Common myeloid progenitor, CD34-positive (primary cell): ENCODE measurements at regions not wholly inside any gene's neighbourhood (a gene's known extent, or its start where the extent isn't known, plus 50 kb on each side); places are given as distances from the start of the nearest gene placed in this dataset.
"Not testable (repeated sequence)": the region's sequence is repeated elsewhere in the genome, so short reads cannot be mapped to it uniquely, and the experiment has no call there.

ENCODE experiments used
- CTCF ChIA-PET: fragments of 350-600 bp; sonication (Branson Sonifier 250); formaldehyde crosslinking; loops from one replicate; lab custom pipeline; 2021; ENCODE audit warnings: antibody characterized with exemption; lab: Charles Lee
- POLR2A ChIA-PET: fragments of 350-600 bp; sonication (Branson Sonifier 250); formaldehyde crosslinking; loops from one replicate; lab custom pipeline; 2021; ENCODE audit warnings: antibody characterized with exemption; lab: Charles Lee
- DNase-seq, 3 donors: peaks; one replicate each; pipeline versions ENCODE4 v3.0.0 to v3.0.0-alpha.2; 2013
- H3K27ac ChIP-seq, 2 experiments: 1 replicate in 1 of 2; 2 replicates in 1 of 2; pipeline ENCODE4 v1.7.0; 2013; ENCODE audit warnings: inconsistent platforms in 2 of 2, low read length in 2 of 2, mild to moderate bottlenecking in 2 of 2, low read depth in 1 of 2, moderate library complexity in 1 of 2; ENCODE audit not compliant: severe bottlenecking in 2 of 2, insufficient read depth in 1 of 2, poor library complexity in 1 of 2
- H3K27me3 ChIP-seq, 5 experiments: replicated peaks in 2 of 5; 1 replicate in 3 of 5; 2 replicates in 2 of 5; pipeline versions ENCODE4 v1.6.1 to v1.7.0; 2013; ENCODE audit warnings: low read length in 4 of 5, mild to moderate bottlenecking in 2 of 5, moderate library complexity in 2 of 5, inconsistent platforms in 1 of 5; ENCODE audit not compliant: insufficient read depth in 5 of 5, control insufficient read depth in 4 of 5
- H3K36me3 ChIP-seq, 4 experiments: 1 replicate in 2 of 4; 2 replicates in 2 of 4; pipeline versions ENCODE4 v1.6.1 to v1.7.0; 2013; ENCODE audit warnings: low read length in 3 of 4, control low read depth in 1 of 4, mild to moderate bottlenecking in 1 of 4; ENCODE audit not compliant: control insufficient read depth in 4 of 4, insufficient read depth in 4 of 4
- H3K4me1 ChIP-seq, 4 experiments: 1 replicate in 3 of 4; 2 replicates in 1 of 4; pipeline versions ENCODE4 v1.6.1 to v1.7.1; 2013; ENCODE audit warnings: low read length in 3 of 4, mild to moderate bottlenecking in 3 of 4, control low read depth in 1 of 4, inconsistent platforms in 1 of 4, moderate library complexity in 1 of 4; ENCODE audit not compliant: control insufficient read depth in 4 of 4, insufficient read depth in 4 of 4; ENCODE audit errors: control extremely low read depth in 1 of 4
- H3K4me3 ChIP-seq, 7 experiments: 1 replicate in 4 of 7; 2 replicates in 3 of 7; pipeline versions ENCODE4 v1.5.1 to v1.7.0; 2013; ENCODE audit warnings: mild to moderate bottlenecking in 7 of 7, low read length in 6 of 7, moderate library complexity in 6 of 7, inconsistent platforms in 2 of 7, low read depth in 2 of 7, control low read depth in 1 of 7; ENCODE audit not compliant: insufficient read depth in 4 of 7, control insufficient read depth in 1 of 7; ENCODE audit errors: extremely low read depth in 1 of 7
- H3K9me3 ChIP-seq, 5 experiments: 1 replicate in 4 of 5; 2 replicates in 1 of 5; pipeline versions ENCODE4 v1.6.1 to v1.7.1; 2013; ENCODE audit warnings: low read length in 4 of 5, mild to moderate bottlenecking in 2 of 5, inconsistent platforms in 1 of 5, low read depth in 1 of 5, moderate library complexity in 1 of 5; ENCODE audit not compliant: control insufficient read depth in 4 of 5, insufficient read depth in 2 of 5; ENCODE audit errors: control extremely low read depth in 1 of 5
- WGBS: methylation state at CpG from one replicate; pipeline ENCODE4 v1.1.5; 2013; ENCODE audit not compliant: insufficient coverage; 5-methylcytosine and 5-hydroxymethylcytosine counted together

DNA sequence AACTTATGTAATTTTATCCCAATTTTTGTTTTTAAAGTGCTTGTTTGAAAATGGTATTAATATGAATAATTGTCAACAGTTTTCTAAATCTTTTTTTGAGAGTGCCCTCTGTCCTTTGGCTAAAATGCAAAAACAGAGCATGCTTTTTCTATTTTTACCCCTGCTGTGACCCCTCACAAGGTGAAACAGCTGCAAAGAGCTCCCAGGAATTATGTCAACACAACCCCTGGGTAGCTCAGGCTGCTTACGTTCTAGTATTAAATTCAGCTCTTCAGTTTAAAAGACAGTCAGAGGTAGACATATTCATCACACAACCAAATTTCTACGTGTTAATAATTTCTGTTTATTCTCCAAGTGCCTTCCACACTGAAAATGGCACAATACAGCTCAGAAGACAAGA, 367.5 kb downstream of the PRDM5 start:
- Histone ChIP-seq H3K4me1 (no peaks in the 10 kb centered on the region), H3K4me3 (no peak overlapping the region), H3K36me3 (no peaks in the 10 kb centered on the region), H3K27ac (no peak overlapping the region), H3K27me3 (no peaks in the 10 kb centered on the region), H3K9me3 (no peaks in the 10 kb centered on the region)
- CTCF ChIA-PET = no interaction called here
- DNase-seq = no peak
- WGBS = no CpG with 5 or more reads among the region's 2 CpGs
- POLR2A ChIA-PET = no interaction called here

DNA sequence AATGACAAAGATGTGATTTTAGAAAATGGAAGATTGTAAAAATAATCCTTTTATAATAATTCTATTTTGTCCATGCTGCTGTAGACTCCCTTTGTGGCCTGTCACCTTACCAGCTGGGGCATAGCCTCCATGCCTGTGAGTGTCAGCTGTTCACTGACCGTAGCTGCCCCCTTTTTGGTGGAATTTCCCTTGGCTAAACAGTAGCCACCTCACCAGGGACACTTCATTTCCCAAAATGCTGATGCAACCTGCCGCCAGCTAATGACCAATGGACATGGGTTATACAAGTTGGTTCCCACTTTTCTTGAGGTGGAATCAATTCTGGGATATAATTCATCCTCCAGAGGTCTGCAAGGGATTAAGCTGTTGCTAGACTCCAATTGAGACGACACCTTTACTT, 368.4 kb downstream of the PRDM5 start:
- POLR2A ChIA-PET = no interaction called here
- no peak overlapping the region for H3K27ac ChIP-seq
- 77% methylated on average over 3 of the region's 3 CpGs for WGBS

DNA sequence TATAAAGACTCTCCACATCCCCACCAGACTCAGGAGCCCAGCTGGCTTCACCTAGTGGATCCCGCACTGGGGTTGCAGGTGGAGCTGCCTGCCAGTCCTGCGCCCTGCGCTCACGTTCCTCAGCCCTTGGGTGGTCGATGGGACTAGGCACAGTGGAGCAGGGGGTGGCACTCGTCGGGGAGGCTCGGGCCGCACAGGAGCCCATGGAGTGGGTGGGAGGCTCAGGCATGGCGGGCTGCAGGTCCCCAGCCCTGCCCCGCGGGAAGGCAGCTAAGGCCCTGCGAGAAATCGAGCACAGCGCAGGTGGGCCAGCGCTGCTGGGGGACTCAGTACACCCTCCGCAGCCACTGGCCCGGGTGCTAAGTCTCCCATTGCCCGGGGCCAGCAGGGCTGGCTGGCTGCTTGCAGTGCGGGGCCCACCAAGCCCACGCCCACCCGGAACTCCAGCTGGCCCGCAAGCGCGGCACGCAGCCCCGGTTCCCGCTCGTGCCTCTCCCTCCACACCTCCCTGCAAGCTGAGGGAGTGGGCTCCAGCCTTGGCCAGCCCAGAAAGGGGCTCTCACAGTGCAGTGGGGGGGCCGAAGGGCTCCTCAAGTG, 371.8 kb downstream of the PRDM5 start:
- CTCF ChIA-PET, H3K4me1 ChIP-seq, POLR2A ChIA-PET, H3K27ac ChIP-seq, H3K4me3 ChIP-seq, DNase-seq, H3K9me3 ChIP-seq, H3K36me3 ChIP-seq, H3K27me3 ChIP-seq: not testable (repeated sequence)
- WGBS = 97% methylated on average over 15 of the region's 30 CpGs

More for the DNA sequence above, 368.4 kb downstream of the PRDM5 start:
- CTCF ChIA-PET = no interaction called here
- no peaks in the 10 kb centered on the region for H3K9me3 ChIP-seq
- no peaks in the 10 kb centered on the region for H3K4me1 ChIP-seq
- H3K36me3 ChIP-seq = no peaks in the 10 kb centered on the region
- no peaks in the 10 kb centered on the region for H3K27me3 ChIP-seq
- DNase-seq = no peak
- no peak overlapping the region for H3K4me3 ChIP-seq

DNA sequence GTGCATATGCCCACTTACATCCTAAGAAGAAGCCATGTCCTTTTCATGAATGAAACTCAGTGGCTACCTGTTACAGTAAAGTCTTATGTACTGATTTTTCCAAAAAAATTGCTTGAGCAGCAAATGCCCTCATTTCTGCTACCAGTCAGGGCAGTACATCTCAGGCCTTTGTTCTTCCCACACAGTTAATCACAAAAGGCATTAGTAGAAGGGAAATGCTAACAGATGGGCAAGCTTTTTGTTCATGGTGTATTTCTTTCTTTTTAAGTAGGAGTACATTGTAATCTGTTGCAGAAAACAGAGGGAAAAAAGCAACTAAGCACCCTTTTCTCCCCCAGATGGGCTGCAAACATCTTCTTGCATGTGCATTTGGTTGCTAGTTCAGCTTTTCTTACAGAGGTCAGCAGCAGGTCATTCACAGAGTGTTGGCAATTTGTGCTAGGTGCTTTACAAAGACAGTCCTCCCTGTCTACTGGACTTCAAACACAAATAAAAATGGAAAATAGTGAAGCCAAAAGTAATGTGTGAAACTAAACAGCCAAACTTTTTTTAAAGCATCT, 373.4 kb downstream of the PRDM5 start:
- H3K4me1 ChIP-seq = no peaks in the 10 kb centered on the region
- H3K36me3 ChIP-seq = no peaks in the 10 kb centered on the region
- DNase-seq = no peak
- no peaks in the 10 kb centered on the region for H3K27me3 ChIP-seq
- POLR2A ChIA-PET = no interaction called here
- no peak overlapping the region for H3K27ac ChIP-seq
- no peak overlapping the region for H3K4me3 ChIP-seq
- no peaks in the 10 kb centered on the region for H3K9me3 ChIP-seq
- CTCF ChIA-PET = no interaction called here

DNA sequence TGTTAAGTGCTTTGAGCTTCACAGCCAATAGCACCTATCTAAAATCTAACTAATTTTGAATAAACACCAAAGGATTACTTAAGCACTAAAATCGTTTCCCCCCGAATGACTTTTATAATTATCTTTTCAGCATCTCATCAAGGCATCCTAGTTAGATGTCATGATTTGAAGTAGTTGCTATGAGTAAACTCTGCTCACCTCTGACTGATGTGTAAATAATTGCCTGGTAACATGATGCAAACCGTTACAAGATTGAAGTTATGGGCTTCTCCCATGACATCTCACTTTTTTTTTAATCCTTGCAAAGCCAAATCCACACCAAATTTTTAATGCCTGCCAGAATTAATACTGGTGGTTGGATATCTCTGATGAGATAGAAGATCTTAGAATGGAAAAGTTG, 377.1 kb downstream of the PRDM5 start:
- Histone ChIP-seq H3K27me3 (no peaks in the 10 kb centered on the region), H3K4me1 (no peaks in the 10 kb centered on the region), H3K36me3 (no peaks in the 10 kb centered on the region), H3K4me3 (no peak overlapping the region), H3K9me3 (no peaks in the 10 kb centered on the region), H3K27ac (no peak overlapping the region)
- POLR2A ChIA-PET = no interaction called here
- CTCF ChIA-PET = no interaction called here
- no peak for DNase-seq
- no CpG with 5 or more reads among the region's 3 CpGs for WGBS

DNA sequence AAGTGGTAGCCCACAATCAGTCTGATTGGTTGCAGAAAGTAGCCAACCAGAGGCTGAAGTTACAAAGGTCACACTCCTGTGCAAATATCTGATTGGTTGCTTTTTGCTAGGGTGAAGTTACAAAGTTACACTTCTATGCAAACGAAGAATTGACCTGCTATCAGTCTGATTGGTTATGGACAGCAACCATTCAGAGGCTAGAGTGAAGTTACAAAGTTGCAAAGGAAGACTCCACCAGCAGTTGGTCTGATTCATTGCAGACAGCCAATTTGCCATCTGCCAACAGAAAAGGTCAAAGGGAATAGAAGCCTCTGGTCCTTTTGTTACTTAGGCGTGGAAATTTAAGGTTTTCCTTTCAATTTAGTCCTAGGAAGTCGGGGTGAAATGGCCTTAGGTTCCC, 377.7 kb downstream of the PRDM5 start:
- no peaks in the 10 kb centered on the region for H3K27me3 ChIP-seq
- ChIA-PET POLR2A (no interaction called here), CTCF (no interaction called here)
- WGBS = 81% methylated on average over 1 of the region's 3 CpGs
- no peak overlapping the region for H3K27ac ChIP-seq
- H3K9me3 ChIP-seq = no peaks in the 10 kb centered on the region
- no peaks in the 10 kb centered on the region for H3K36me3 ChIP-seq
- DNase-seq = no peak
- no peaks in the 10 kb centered on the region for H3K4me1 ChIP-seq
- no peak overlapping the region for H3K4me3 ChIP-seq

DNA sequence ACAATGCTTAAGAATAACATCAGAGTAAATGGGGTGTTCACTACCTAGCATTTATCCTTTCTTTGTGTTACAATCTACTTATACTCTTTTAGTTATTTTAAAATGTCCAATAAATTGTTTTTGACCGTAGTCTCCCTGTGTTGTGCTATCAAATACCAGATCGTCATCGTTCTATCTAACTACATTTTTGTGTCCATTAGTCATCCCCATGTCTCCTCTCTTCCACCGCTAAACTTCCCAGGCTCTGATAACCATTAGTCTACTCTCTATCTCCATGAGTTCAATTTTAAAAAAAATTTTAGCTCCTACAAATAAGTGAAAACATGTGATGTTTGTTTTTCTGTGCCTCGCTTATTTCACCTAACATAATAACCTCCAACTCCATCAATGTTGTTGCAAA, 381.9 kb downstream of the PRDM5 start:
- Histone ChIP-seq H3K27me3 (no peaks in the 10 kb centered on the region), H3K9me3 (no peaks in the 10 kb centered on the region), H3K4me1 (no peaks in the 10 kb centered on the region), H3K27ac (no peak overlapping the region), H3K36me3 (no peaks in the 10 kb centered on the region), H3K4me3 (no peak overlapping the region)
- DNase-seq = no peak
- ChIA-PET CTCF (no interaction called here), POLR2A (no interaction called here)
- WGBS = 100% methylated on average over 3 of the region's 5 CpGs
